D721Med (cell line): ENCODE measurements at regions not wholly inside any gene's neighbourhood (a gene's known extent, or its start where the extent isn't known, plus 50 kb on each side); places are given as distances from the start of the nearest gene placed in this dataset.

Experiments
- DNase-seq: peaks from one replicate; pipeline ENCODE4 v3.0.0; 2011; ENCODE audit warnings: low spot score; ENCODE audit not compliant: insufficient read length
- FAIRE-seq: peaks from 2 replicates; lab custom pipeline; 2011; peaks lifted over from hg19 to GRCh38; lab: Jason Lieb, UNC
- CTCF ChIP-seq: IDR thresholded peaks from 2 replicates; pipeline ENCODE4 v1.5.1; 2012; ENCODE audit warnings: mild to moderate bottlenecking, control low read depth; ENCODE audit not compliant: insufficient read depth; ENCODE audit errors: missing control alignments

GRCh38 chr21:24046829-24047443 is 1560.3 kb downstream of the MRPL39 start:
- no peak for FAIRE-seq
- TF ChIP-seq CTCF = no peak
- no peak for DNase-seq

- FAIRE-seq (no peak), DNase-seq (no peak)
- peak; percentile 24 for TF ChIP-seq CTCF
Measured at GRCh38 chr21:24045775-24046215, 1561.5 kb downstream of the MRPL39 start.

- FAIRE-seq (no peak), DNase-seq (no peak)
- no peak for TF ChIP-seq CTCF
Measured at GRCh38 chr21:24045373-24045772, 1561.9 kb downstream of the MRPL39 start.

GRCh38 chr21:24042687-24043086 is 1564.6 kb downstream of the MRPL39 start:
- no peak for TF ChIP-seq CTCF
- FAIRE-seq (no peak), DNase-seq (no peak)

GRCh38 chr21:24032709-24033232 is 1574.5 kb downstream of the MRPL39 start:
- FAIRE-seq (no peak), DNase-seq (no peak)
- no peak for TF ChIP-seq CTCF

- no peak for TF ChIP-seq CTCF
- DNase-seq (no peak), FAIRE-seq (no peak)
Measured at GRCh38 chr21:24027396-24027795, 1579.9 kb downstream of the MRPL39 start.

GRCh38 chr21:24025101-24025500 is 1582.2 kb downstream of the MRPL39 start:
- DNase-seq (no peak), FAIRE-seq (no peak)
- TF ChIP-seq CTCF = no peak
